Esophagus muscularis mucosa (tissue), 4 donors: ENCODE measurements at regions not wholly inside any gene's neighbourhood (a gene's known extent, or its start where the extent isn't known, plus 50 kb on each side); places are given as distances from the start of the nearest gene placed in this dataset.

ENCODE experiments used
- EP300 ChIP-seq: sonication (generic); formaldehyde crosslinking; IDR thresholded peaks from one replicate; pipeline ENCODE4 v1.6.1; 2017; ENCODE audit warnings: antibody characterized with exemption
- POLR2AphosphoS5 ChIP-seq, 2 donors: sonication (generic); formaldehyde crosslinking; IDR thresholded peaks; one replicate each; pipeline ENCODE4 v1.6.1; 2017; ENCODE audit warnings: antibody characterized with exemption in 2 of 2
- TF ChIP-seq, protein P1 (sequence below), 3 experiments: fragments of 200-600 bp in 2 of 3; fragments of 450-650 bp in 1 of 3; sonication (generic) in 2 of 3; IDR thresholded peaks; one replicate each; pipeline ENCODE4 v1.5.1; 2017 to 2019; ENCODE audit warnings: antibody characterized with exemption in 3 of 3, mild to moderate bottlenecking in 2 of 3, moderate library complexity in 1 of 3

DNA sequence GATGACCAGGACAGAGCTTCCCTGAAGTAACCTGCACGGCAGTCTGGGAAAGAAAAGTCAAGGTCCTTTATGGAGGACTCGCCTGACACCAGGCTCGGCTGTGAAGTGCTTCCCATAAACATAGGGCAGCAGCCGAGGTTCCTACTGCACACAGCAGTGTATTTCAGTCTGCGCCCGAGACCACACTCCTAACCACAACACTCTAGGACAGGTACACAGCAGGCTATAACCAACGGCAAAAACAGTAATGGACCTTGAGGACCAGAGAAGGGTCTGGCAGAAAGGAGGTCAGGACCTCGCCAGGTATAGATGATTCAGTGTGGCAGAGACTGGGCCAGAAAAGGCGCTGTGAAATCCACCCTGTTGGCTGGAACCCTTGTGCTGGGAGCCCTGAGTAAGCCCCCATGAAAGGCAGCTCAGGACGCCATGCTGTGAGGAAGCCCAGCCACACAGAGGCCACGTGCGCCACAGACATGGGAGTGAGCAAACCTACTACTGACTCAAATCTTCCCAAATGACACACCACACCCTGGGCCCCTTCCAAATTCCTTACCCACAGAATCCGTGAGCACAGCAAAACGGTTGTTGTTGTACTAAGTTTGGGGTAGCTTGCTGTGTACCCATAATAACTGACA lies 129.6 kb upstream of the CST7 start:
- no peak for TF ChIP-seq EP300
- TF ChIP-seq, protein P1, sequence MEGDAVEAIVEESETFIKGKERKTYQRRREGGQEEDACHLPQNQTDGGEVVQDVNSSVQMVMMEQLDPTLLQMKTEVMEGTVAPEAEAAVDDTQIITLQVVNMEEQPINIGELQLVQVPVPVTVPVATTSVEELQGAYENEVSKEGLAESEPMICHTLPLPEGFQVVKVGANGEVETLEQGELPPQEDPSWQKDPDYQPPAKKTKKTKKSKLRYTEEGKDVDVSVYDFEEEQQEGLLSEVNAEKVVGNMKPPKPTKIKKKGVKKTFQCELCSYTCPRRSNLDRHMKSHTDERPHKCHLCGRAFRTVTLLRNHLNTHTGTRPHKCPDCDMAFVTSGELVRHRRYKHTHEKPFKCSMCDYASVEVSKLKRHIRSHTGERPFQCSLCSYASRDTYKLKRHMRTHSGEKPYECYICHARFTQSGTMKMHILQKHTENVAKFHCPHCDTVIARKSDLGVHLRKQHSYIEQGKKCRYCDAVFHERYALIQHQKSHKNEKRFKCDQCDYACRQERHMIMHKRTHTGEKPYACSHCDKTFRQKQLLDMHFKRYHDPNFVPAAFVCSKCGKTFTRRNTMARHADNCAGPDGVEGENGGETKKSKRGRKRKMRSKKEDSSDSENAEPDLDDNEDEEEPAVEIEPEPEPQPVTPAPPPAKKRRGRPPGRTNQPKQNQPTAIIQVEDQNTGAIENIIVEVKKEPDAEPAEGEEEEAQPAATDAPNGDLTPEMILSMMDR (IDR thresholded peaks at IDR 0.05): no peak
- TF ChIP-seq POLR2AphosphoS5 (IDR thresholded peaks at IDR 0.05): no peak
